ENCODE measurements at regions not wholly inside any gene's neighbourhood (a gene's known extent, or its start where the extent isn't known, plus 50 kb on each side); places are given as distances from the start of the nearest gene placed in this dataset.

DNA sequence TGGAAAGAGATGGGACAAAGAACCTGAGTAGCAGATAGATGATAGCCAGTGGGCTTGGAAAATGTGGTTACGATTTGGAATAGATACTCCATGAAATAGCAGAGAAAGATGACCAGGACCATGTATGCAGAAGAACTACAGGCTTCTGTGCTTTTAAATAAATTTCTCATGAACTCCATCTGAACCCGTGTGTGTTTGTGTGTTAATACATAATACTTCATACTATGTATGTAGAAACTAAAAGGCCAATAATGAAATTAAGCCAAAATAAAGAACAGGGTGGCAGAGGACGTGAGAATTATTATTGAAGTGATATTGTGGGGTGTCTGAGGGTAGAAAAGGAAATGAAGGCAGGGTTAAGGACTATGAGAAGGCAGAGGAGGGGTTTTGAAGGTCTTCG, 385.1 kb upstream of the RPS23 start:
- TF ChIP-seq, protein P1, sequence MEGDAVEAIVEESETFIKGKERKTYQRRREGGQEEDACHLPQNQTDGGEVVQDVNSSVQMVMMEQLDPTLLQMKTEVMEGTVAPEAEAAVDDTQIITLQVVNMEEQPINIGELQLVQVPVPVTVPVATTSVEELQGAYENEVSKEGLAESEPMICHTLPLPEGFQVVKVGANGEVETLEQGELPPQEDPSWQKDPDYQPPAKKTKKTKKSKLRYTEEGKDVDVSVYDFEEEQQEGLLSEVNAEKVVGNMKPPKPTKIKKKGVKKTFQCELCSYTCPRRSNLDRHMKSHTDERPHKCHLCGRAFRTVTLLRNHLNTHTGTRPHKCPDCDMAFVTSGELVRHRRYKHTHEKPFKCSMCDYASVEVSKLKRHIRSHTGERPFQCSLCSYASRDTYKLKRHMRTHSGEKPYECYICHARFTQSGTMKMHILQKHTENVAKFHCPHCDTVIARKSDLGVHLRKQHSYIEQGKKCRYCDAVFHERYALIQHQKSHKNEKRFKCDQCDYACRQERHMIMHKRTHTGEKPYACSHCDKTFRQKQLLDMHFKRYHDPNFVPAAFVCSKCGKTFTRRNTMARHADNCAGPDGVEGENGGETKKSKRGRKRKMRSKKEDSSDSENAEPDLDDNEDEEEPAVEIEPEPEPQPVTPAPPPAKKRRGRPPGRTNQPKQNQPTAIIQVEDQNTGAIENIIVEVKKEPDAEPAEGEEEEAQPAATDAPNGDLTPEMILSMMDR (IDR thresholded peaks at IDR 0.05), result no peak
- TF ChIP-seq POLR2A (IDR thresholded peaks at IDR 0.05), result no peak

Measured in uterus (tissue), 2 donors.